NCI-H1436 (cell line): ENCODE measurements at regions not wholly inside any gene's neighbourhood (a gene's known extent, or its start where the extent isn't known, plus 50 kb on each side); places are given as distances from the start of the nearest gene placed in this dataset.

Experiments used
- DNase-seq: peaks from one replicate; lab custom pipeline; 2025; lab: John Stamatoyannopoulos, UW

- no peak for DNase-seq
Measured at GRCh38 chr2:236972491-236973342, 113.0 kb upstream of the COPS8 start.

- no peak for DNase-seq
Measured at GRCh38 chr2:236973343-236973980, 112.2 kb upstream of the COPS8 start.

DNA sequence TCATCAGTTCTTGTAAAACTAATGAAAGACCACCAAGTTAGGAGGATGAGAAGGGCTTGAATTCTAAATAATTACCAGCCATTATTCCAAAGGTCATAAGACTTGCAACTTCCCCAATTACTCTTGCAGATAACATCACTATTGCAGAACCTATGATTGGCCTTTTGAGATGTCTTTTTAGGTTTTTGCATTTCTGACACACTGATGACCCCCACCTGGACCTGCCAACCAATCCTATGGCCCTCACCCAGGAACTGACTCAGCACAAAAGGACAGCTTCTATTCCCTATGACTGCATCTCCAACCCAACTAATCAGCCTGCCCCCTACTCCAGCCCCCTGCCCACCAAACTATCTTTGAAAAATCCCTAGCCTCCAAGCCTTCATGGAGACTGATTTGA is 111.5 kb upstream of the COPS8 start:
- no peak for DNase-seq

DNA sequence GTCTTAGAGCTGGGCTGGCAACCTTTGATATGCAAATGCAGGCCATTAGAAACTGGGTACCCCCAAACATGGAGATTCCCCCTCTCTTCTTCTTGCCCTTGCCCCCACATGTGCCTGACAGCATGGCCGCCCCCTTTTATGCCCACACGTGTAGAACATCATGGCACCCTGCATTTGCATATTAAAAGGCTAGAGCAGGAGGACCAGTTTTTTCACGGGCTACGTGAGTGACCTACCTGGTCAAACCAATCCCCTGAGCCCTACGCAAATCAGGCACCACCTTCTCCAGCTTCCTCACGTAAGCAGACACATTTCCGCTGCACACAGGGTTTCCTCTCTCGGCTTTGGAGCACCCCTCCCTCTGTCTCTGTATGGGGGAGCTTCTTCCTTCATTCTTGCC is 110.9 kb upstream of the COPS8 start:
- DNase-seq: no peak

GRCh38 chr2:236975766-236976165 is 109.9 kb upstream of the COPS8 start:
- DNase-seq: no peak

DNA sequence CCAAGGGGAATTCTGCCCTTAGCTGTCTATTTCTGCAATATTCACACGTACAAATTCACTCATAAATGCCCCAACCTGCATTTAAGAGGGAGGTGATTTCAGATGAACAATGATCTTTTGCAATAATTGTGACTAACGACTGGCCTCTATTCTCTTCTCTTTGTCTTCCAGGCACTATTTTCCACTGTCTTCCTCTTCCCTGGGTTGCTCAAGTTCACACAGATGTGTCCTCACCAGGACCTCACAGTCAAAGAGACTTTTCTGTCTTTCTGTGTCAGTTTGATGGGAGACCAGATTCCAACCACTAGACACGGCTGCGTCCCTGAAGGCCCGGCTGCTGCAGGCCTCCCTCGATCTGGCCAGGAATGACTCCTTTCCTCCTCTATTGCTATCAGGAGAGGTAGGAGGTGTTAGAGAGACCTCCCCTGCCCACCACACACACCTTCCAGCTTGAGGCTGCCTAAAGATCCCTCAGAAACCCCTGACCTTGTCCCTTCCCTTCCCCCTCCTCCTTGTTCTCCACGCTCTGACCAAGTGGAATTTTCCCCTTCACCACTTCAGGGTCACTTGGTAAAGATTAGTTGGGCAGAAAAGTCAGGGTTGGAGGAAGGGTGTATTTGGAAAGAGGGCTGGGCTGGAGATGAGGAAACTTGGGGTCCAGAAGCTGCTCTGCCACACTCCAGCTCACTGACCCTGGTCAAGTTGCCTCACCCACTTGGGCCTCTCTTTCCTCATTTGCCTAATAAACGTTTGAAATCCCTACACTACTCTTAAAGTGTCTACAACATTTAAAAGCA is 109.2 kb upstream of the COPS8 start:
- DNase-seq: no peak

DNA sequence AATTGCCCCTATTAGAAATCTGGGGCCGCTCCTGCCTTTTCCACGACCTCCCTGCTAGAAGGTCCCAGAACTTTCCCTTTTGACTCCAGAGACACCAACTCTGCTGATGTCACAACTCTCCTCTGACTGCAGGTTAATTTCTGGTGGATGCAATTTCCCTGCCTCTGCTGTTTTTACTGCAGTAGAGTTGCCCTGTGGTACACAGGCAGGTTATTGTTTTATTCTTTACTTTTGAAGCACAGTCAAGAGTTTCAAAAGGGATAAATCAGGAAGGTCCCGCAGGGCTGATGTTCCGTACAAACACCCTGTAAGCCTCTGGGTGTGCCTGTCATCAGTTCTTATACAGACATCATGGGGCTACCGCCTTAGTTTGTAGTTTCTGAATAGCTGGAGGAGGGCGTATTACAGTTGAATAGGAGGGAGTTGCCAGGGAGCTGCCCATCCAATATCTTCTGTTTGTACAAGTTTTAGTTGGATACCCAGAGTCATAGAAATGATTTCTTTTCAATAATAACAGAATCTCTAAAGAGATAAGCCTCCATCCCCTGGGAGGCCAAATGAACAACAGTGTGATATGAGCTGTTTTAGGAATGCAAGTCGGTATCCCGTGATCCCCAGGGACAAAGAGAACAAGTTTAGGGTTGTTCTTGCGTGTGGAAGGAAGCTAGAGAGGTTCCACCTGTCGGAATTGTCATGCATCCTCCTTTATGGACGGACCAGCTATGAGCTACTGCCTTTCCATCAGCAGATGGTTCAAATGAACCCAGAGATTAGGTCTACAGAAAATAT is 108.4 kb upstream of the COPS8 start:
- no peak for DNase-seq

GRCh38 chr2:236977852-236978398 is 107.8 kb upstream of the COPS8 start:
- no peak for DNase-seq

GRCh38 chr2:236979664-236980063 is 106.0 kb upstream of the COPS8 start:
- DNase-seq: no peak

- no peak for DNase-seq
Measured at GRCh38 chr2:236980961-236981360, 104.7 kb upstream of the COPS8 start.

DNA sequence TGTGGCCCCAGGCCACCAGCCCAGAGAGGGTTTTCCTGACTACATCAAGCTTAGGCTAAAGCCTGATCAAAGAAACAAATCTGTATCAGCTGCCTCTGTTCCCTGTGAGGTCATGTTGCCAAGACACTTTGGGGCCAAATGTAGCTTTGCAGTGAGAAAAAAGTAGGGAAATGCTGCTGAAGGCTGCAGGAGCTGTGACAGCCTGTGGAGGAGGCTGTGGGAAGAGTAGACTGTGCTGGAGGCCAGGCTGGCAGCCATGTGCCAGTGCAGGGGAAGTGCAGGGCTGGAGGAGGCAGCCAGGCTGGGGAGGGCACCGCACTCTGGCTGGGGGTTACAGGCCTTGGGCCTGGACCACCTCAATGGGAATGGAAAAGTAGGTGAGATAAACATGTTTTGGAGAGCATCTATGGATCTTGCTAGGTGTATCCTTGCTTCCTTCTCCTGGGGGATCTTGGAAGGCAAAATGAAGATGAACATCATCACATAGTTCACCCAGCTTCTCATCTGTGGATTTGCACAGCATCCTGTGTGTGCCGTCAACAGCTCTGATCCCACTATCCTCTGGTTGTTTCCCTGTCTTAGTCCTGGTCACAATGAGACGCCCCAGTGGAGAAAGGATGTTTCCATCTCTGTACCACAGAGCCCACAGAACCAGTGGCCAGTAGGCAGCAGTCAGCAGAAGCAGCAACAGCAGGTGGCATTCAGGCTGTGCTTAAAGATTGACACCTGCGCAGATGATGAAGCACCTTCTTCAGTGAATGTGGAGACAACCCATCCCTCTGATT is 103.8 kb upstream of the COPS8 start:
- no peak for DNase-seq

DNA sequence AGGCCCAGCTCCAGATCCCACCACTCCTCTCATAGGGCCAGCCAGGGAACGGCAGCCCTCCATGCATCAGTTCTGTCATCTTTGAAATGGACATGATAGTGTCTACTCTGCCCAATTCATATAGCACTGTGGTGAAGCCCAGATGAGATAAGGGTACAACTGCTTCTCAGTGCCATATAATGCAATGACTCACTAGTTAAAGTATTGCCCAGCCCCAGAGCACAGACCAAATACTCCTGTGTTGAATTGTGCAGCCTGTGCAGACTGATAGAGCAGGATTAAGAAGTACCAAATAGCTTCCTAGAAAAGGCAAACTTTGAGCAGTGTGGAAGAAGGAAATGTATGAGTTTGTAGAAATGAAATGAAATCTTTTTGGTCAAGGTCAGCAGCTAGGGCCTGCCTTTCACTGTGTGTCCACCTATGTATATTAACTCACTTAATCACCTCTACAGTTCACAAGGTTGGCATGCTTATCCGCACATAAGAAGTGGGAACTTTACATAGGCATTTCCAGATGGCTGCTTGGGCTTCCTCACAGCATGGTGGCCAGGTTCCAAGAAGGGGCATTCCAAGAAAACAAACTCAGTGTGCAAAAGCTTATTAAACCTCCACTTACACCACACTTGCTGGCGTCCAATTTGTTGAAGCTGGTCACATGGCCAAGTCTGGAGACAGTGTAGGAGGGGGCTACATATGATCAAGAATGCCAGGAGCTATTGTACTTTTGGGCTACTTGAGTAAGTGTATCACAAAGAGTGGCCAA is 102.8 kb upstream of the COPS8 start:
- DNase-seq: no peak

GRCh38 chr2:236984046-236984445 is 101.6 kb upstream of the COPS8 start:
- DNase-seq: no peak

GRCh38 chr2:236985761-236986339 is 99.8 kb upstream of the COPS8 start:
- no peak for DNase-seq

DNA sequence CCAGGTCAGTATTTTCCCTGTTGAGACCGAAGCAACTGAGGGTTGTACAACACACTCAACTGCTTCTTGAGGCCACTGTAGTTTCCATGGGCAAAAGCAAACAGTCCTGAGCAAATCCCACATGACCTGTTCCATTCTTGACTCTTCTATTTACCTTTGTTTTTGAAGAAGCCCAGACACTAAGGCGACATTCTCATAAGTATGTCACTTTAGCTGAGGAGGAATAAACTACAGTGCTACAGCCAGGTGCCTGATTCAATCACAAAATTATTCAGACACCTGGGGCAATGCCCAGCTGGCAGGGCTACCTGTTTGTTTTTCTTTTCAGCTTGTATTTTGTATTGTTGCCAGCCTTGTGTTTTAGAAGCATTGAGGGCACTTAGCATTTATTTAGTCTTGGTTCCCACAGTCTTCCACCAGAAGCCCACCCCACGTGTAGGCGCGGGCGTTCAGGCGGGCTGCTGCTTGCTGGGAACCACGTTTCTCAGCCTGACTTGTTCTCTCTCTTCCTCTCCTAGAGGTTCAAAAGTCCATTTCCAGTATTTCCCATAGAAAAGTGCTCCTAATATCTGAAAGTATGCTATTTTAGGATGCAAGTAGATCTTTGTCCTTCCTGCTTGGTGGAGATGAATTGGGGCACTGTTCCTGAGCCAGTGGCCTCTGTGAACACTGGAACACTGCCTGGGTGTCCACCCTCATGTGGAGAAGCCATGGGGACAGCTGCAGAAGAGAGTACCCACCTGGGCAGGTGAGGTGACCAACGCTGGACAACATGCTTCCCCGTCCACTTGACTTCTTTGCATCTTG is 99.0 kb upstream of the COPS8 start:
- peak; percentile 55 for DNase-seq

DNA sequence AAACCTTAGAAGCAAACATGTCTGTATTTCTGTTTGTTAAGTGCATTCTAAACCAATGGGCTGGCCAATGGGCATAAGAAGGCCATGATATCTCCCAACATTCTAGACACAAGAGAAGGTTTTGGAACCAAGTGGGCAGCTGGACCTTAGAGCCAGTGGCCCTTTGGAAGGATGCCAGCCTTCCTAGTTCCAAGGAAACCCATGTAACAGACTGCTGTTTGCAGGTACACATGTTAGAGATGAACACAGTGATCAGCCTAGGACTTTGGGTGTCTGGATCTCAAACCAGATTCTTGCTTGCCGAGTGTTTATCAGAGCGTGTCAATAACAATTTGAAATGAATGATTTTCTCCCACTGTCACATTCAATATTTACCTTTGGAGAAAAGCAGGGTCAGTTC is 97.5 kb upstream of the COPS8 start:
- DNase-seq: no peak

DNA sequence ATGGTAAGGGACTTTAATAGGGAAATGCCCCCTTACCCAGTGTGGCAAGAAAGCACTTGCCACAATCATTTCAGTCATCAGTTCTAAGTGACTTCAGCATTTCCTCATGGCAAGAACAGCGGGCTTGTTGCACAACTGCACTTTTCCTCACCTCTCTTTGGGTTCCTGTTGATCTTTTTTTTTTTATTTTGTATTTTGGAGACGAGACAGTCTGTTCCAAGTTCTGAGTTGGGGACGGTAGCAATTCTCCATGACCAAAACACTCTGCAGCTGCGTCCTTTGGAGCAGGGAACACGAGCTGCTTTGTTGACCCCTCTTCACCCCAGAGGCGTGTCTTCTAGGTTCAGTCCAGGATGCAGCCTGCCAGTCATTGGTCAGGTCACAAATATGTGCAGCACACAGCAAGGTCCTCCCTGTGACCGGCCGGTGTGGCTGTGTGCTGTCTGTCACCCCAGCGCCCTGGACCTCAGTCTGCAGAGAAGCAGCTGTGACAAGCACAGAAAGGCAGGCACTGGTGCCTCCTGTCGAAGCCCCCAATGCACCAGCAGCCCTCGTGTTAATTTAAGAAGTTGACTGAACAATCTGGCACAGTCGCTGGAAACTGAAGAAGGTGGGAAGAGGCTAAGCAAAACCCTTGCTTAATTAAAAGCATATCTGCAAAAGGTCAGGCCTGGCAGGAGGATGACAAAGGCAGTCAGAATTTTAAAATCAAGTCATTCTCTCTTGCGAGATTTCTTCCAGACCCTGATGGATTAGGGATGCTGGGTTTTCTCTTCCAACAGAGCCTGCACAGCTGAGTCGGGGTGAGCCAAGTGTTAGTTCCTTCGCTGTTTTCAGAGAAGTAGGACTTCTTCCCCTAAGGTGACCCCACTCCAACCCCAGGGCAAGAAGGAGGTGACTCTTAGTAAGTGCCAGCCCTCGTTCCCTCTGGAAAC is 96.7 kb upstream of the COPS8 start:
- DNase-seq: no peak

DNA sequence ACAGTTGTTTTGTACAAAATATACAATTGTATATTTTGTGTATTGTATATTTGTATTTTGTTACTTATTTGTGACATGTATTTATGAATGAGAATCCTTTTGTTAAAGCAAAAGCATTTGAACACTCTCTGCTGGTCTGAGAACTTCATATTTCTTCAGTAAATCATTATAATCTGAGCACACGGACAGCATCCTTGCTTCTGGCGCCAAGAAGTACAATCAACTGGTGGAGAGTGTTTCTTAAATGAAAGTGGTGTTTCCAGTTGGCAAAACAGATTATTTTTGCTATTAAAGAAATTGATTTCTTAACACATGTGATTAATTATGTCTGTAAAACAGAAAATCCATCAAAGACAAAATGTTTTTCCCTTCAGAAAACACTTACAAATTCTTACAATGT is 95.1 kb upstream of the COPS8 start:
- DNase-seq: no peak
